MM.1S (cell line): ENCODE measurements at regions not wholly inside any gene's neighbourhood (a gene's known extent, or its start where the extent isn't known, plus 50 kb on each side); places are given as distances from the start of the nearest gene placed in this dataset.

Experiments used
- DNase-seq: peaks from one replicate; pipeline ENCODE4 v3.0.0-alpha.2; 2015
- H2AFZ ChIP-seq: fragments of 300-600 bp; sonication (generic); 2 replicates; pipeline ENCODE4 v1.6.0; 2016; ENCODE audit warnings: antibody characterized with exemption, low read length
- H3F3A ChIP-seq: fragments of 300-600 bp; sonication (generic); 2 replicates; pipeline ENCODE4 v1.6.1; 2016; ENCODE audit warnings: mild to moderate bottlenecking, antibody characterized with exemption, low read length, moderate library complexity, mixed read lengths; ENCODE audit not compliant: insufficient read depth
- H3K27ac ChIP-seq: fragments of 300-600 bp; sonication (generic); 2 replicates; pipeline ENCODE4 v1.5.1; 2016; ENCODE audit warnings: mild to moderate bottlenecking, low read length
- H3K27me3 ChIP-seq: fragments of 300-600 bp; sonication (generic); replicated peaks from 2 replicates; pipeline ENCODE4 v1.6.0; 2016; ENCODE audit warnings: low read length; ENCODE audit not compliant: insufficient read depth
- H3K36me3 ChIP-seq: fragments of 300-600 bp; sonication (generic); replicated peaks from 2 replicates; pipeline ENCODE4 v1.6.1; 2016; ENCODE audit warnings: mild to moderate bottlenecking, low read length, mixed read lengths; ENCODE audit not compliant: insufficient read depth
- H3K4me1 ChIP-seq: fragments of 300-600 bp; sonication (generic); 2 replicates; pipeline ENCODE4 v1.6.1; 2016; ENCODE audit warnings: low read length, mixed read lengths
- H3K4me2 ChIP-seq: fragments of 300-600 bp; sonication (generic); 2 replicates; pipeline ENCODE4 v1.6.0; 2016; ENCODE audit warnings: low read depth, low read length
- H3K4me3 ChIP-seq: fragments of 300-600 bp; sonication (generic); 2 replicates; pipeline ENCODE4 v1.5.1; 2016; ENCODE audit warnings: low read length, mixed read lengths
- H3K79me2 ChIP-seq: fragments of 300-600 bp; sonication (generic); 2 replicates; pipeline ENCODE4 v1.6.1; 2016; ENCODE audit warnings: mixed run types, low read length, mixed read lengths
- H3K9ac ChIP-seq: fragments of 300-600 bp; sonication (generic); 2 replicates; pipeline ENCODE4 v1.6.1; 2016; ENCODE audit warnings: low read length, mixed read lengths
- H3K9me2 ChIP-seq: fragments of 300-600 bp; sonication (generic); replicated peaks from 2 replicates; pipeline ENCODE4 v1.6.1; 2016; ENCODE audit warnings: mild to moderate bottlenecking, low read length, mixed read lengths; ENCODE audit not compliant: insufficient read depth
- H3K9me3 ChIP-seq: fragments of 300-600 bp; sonication (generic); replicated peaks from 2 replicates; pipeline ENCODE4 v1.6.1; 2016; ENCODE audit warnings: mild to moderate bottlenecking, low read length, mixed read lengths; ENCODE audit not compliant: insufficient read depth
- H4K20me1 ChIP-seq: fragments of 300-600 bp; sonication (generic); 2 replicates; pipeline ENCODE4 v1.6.1; 2016; ENCODE audit warnings: mild to moderate bottlenecking, low read length, moderate library complexity, mixed read lengths; ENCODE audit not compliant: insufficient read depth
- EZH2 ChIP-seq: fragments of 300-600 bp; sonication (generic); optimal IDR thresholded peaks from 2 replicates; pipeline ENCODE3; 2017; ENCODE audit warnings: low read depth, mild to moderate bottlenecking, antibody characterized with exemption, low read length, mixed read lengths
- EZH2phosphoT487 ChIP-seq: fragments of 300-600 bp; sonication (generic); IDR thresholded peaks from 2 replicates; pipeline ENCODE4 v1.6.1; 2018; ENCODE audit warnings: antibody characterized with exemption, low read length
- TF ChIP-seq, protein P1 (sequence below): fragments of 300-600 bp; sonication (generic); IDR thresholded peaks from 2 replicates; pipeline ENCODE4 v1.5.1; 2016; ENCODE audit warnings: antibody characterized with exemption, low read length, mixed read lengths

DNA sequence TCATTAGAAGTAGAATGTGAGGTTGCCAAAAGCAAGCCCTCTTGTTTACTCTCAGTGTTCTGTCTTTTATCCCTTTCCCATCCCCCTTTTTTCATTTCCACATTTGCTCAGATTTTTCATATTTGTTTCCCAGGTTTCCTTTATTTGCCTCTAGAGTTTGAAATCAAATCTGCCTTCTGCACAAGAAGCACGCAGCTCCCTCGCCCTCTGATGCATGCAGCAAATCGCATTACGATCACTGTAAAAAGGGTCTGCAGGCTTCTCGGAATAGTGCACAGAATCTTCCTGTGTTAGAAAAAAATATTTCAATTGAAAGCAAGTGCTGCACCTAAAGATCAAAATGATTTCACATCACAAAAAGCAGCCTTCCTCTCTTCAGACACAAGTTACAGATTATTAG lies 129.0 kb downstream of the GPAM start:
- Histone ChIP-seq H2AFZ (no peak overlapping the region), H3K9me3 (no peaks in the 10 kb centered on the region), H3K27me3 (no peaks in the 10 kb centered on the region), H3K9ac (no peak overlapping the region), H3K4me3 (no peak overlapping the region), H3K4me2 (no peak overlapping the region), H4K20me1 (no peaks in the 10 kb centered on the region), H3K36me3 (no peaks in the 10 kb centered on the region), H3K9me2 (no peaks in the 10 kb centered on the region), H3K27ac (no peak overlapping the region), H3F3A (no peaks in the 10 kb centered on the region), H3K4me1 (no peaks in the 10 kb centered on the region), H3K79me2 (no peaks in the 10 kb centered on the region)
- no peak for DNase-seq
- TF ChIP-seq EZH2 (no peak), EZH2phosphoT487 (no peak)
- TF ChIP-seq, protein P1, sequence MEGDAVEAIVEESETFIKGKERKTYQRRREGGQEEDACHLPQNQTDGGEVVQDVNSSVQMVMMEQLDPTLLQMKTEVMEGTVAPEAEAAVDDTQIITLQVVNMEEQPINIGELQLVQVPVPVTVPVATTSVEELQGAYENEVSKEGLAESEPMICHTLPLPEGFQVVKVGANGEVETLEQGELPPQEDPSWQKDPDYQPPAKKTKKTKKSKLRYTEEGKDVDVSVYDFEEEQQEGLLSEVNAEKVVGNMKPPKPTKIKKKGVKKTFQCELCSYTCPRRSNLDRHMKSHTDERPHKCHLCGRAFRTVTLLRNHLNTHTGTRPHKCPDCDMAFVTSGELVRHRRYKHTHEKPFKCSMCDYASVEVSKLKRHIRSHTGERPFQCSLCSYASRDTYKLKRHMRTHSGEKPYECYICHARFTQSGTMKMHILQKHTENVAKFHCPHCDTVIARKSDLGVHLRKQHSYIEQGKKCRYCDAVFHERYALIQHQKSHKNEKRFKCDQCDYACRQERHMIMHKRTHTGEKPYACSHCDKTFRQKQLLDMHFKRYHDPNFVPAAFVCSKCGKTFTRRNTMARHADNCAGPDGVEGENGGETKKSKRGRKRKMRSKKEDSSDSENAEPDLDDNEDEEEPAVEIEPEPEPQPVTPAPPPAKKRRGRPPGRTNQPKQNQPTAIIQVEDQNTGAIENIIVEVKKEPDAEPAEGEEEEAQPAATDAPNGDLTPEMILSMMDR, result no peak

DNA sequence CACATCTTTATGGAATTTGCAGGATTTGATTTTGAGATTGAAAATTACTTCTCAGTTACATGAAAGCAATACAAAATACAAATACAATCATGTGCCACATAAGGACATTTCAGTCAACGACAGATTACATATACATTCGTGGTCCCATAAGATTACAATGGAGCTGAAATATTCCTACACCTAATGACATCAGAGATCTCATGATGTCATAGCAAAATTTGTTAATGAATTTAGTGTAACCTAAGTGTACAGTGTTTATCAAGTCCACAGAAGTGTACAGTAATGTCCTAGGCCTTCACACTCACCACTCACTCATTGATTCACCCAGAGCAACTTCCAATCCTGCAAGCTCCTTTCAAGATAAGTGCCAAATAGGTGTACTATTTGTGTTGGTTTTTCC lies 126.5 kb downstream of the GPAM start:
- Histone ChIP-seq H3K9me3 (no peaks in the 10 kb centered on the region), H3K9ac (no peak overlapping the region), H3K27ac (no peak overlapping the region), H2AFZ (no peak overlapping the region), H4K20me1 (no peaks in the 10 kb centered on the region), H3F3A (no peaks in the 10 kb centered on the region), H3K4me3 (no peak overlapping the region), H3K9me2 (no peaks in the 10 kb centered on the region), H3K4me2 (no peak overlapping the region), H3K4me1 (no peaks in the 10 kb centered on the region), H3K27me3 (no peaks in the 10 kb centered on the region), H3K79me2 (no peaks in the 10 kb centered on the region), H3K36me3 (no peaks in the 10 kb centered on the region)
- DNase-seq, result no peak
- TF ChIP-seq EZH2phosphoT487 (no peak), EZH2 (no peak)
- TF ChIP-seq, protein P1, result no peak

DNA sequence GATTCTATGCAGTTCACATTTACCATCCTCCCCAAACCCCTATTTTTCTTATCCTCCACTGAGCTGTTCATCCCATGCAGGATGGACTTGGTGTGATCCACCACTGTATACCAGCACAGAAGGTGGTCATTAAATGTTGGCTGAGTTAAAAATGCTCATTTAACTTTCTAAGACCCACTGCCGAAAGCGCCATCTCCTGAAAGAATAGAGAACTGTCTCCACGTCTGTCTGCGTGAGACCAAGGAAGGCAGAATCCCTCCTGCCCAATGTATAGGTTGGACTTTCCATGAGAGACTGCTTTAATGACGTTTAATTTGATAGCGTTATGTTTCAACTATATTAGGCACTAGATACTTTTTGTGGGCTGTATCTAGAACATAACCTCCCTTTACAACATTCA lies 124.3 kb downstream of the GPAM start:
- H3K4me3 ChIP-seq, result no peak overlapping the region
- no peaks in the 10 kb centered on the region for H3K9me3 ChIP-seq

More for the DNA sequence above, 124.3 kb downstream of the GPAM start:
- H3K9ac ChIP-seq, result no peak overlapping the region
- no peaks in the 10 kb centered on the region for H3K79me2 ChIP-seq
- H3K36me3 ChIP-seq, result no peaks in the 10 kb centered on the region
- H3K9me2 ChIP-seq, result no peaks in the 10 kb centered on the region
- no peak overlapping the region for H3K4me2 ChIP-seq
- TF ChIP-seq, protein P1, result no peak
- TF ChIP-seq EZH2, result no peak
- TF ChIP-seq EZH2phosphoT487, result no peak
- no peaks in the 10 kb centered on the region for H3F3A ChIP-seq
- H3K4me1 ChIP-seq, result no peaks in the 10 kb centered on the region
- H2AFZ ChIP-seq, result no peak overlapping the region
- no peaks in the 10 kb centered on the region for H4K20me1 ChIP-seq
- DNase-seq, result no peak
- no peaks in the 10 kb centered on the region for H3K27me3 ChIP-seq
- no peak overlapping the region for H3K27ac ChIP-seq
